CD4-positive, alpha-beta T cell treated with Interleukin-17A for 1 hour (primary cell): ENCODE measurements at regions not wholly inside any gene's neighbourhood (a gene's known extent, or its start where the extent isn't known, plus 50 kb on each side); places are given as distances from the start of the nearest gene placed in this dataset.

Experiments used
- DNase-seq: peaks from one replicate; pipeline ENCODE4 v3.0.0-alpha.2; 2020

DNA sequence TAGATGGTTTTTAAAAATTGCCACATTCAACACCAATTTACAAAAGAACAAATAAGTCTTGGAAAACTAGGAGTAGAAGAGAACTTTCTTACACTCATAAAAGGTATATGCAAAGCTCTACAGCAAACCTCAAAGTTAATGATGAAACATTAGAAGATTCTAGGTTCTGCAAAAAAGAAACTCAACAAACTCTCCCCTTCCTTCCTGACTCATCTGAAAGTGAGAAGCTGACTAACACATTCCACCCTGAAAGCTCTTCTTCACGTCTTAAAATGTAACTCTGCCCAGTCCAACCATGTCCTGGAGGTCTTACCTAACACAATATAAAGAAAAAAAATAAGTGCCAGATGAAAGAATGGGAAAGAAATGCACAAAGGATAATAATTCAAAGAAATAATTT, 218.9 kb upstream of the ISX start:
- no peak for DNase-seq

- no peak for DNase-seq
Measured at GRCh38 chr22:34849965-34850364, 216.0 kb upstream of the ISX start.

GRCh38 chr22:34851918-34852662, 213.9 kb upstream of the ISX start:
- no peak for DNase-seq

DNA sequence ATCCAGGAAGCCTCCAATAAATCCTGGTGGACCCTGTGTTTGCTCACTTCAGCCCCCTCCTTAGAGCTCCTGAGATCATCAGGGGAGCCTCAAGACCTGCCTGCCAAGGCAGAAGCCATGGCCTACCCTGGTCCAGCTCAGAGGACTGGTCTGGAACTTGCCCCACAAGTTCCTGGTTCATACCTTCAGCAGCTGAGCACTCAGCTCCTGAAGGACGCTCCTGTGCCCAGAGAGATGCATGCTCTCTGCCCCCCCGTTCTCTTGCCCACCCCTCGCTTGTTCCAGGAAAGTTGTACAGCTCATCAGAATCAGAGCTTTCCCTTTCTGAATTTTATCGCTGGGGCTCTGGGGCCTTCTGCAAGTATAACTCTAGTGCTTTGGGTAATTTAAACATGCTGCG, 210.5 kb upstream of the ISX start:
- DNase-seq, result no peak

DNA sequence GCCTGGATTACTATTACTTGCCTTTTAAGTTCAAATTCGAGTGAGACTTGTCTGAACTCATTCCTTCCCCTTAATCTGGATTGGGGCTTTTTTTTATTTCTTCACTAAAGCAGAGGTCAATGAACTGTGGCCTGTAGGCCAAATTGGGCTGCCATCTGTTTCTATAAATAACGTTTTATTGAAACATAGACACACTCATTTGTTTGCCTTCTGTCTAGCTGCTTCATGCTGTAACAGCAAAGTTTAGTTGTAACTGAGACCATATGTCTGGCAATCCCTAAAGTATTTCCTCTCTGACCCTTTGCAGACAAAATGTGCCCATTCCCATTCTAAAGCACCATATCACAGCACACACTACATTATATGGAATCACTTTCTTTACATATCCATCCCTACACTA, 207.9 kb upstream of the ISX start:
- no peak for DNase-seq

DNA sequence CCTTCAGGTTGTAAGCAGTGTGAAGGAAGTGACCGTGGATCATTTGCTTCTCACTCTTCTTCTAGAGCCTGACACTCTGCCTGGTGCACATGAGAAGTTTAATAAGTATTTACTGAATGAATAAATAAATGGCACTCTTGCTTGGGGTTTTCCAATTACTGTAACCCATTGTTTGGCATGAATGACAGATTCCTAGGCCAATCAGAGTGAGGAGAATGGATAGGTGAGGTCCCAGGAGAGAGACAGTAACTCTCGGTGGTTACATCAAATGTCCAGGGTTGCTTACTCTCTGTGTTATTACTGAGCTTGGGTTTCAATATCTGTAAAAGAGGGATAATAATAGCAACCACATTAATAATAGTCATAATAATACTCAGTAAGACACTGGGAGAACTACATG, 204.2 kb upstream of the ISX start:
- DNase-seq, result no peak

GRCh38 chr22:34866081-34866480, 199.9 kb upstream of the ISX start:
- DNase-seq, result no peak

DNA sequence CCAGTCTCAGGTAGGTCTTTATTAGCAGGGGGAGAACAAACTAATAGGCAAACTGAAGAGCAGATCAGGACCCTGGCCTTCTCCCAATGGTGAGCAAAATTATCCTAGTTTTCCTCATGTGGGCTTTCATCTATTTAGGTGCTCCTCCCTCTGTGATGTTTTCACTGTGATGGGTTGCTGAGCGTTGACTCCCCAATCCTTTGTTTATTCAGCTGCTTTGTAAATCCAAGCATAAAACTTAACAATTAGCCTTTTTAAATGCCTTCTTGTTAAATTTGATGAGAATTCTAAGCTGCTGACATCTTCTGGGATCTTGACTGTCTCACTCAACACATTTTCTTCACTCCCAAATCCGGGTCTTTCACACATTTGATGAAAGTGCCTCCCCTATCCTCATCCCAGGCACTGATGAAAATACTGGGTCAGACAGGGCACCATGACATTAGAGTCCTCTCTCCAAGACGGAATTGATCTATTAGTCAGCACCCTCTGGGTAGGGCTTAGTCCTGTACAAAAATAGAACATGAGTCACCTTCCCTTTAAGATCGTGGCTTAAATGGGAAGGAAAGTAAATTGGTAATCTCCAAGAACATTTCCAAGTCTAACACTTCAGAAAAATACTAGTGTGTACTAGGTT, 199.3 kb upstream of the ISX start:
- no peak for DNase-seq

DNA sequence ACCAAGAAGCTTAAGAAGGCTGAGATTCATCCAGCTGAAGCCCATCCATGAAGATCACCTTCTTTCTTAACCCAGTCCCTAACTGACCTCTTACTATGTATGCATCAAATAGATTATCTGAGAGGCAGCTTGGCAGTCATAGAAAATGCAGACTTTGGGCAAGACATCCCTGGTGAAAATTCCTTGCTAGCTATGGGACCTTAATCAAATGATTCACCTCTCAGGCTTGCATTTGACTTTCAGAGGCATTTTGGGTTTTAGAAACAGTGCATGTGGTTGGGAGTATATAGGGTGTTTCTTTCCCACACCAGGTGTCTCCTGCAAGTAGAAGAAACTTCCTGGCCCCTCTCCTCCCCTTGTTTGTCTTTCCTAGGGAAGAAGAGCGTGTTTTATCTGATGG, 188.5 kb upstream of the ISX start:
- no peak for DNase-seq

GRCh38 chr22:34878171-34878570, 187.8 kb upstream of the ISX start:
- DNase-seq, result no peak

DNA sequence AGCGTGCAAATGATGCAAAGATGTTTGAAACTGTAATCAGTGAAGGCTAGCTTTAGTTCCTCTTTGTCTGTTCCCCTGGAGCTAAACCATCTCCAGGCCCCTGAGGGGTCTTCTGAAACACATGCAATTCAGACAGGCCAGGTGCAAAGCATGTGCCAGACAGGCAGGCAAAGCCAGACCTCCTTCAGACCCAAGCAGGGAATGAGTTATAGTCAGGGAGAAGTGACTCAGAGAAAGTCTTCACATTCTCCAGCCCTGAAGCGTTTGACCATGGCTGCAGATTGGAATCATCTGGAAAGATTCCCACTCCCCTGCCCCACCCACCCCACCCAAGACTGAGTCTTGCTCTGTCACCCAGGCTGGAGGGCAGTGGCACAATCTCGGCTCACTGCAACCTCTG, 187.0 kb upstream of the ISX start:
- no peak for DNase-seq

GRCh38 chr22:34880662-34881061, 185.3 kb upstream of the ISX start:
- no peak for DNase-seq

DNA sequence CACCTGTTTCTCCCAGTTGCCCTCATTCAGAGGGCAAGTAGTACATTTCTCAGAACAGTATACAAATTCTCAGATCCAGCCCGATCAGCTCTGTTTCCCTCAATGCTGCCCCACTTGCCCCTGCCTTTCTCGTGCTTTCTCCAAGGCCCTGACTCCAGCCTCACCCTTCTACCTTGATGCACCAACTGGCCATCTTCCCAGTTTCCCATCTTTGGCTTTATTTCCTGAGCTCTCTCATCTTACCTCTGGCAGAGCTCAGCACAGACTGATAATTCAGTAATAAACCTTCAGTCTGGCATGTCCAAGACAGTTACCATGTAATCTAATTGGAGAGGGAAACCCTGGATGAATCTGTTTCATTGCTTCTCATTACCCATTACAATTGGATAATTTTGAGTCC, 184.5 kb upstream of the ISX start:
- no peak for DNase-seq

DNA sequence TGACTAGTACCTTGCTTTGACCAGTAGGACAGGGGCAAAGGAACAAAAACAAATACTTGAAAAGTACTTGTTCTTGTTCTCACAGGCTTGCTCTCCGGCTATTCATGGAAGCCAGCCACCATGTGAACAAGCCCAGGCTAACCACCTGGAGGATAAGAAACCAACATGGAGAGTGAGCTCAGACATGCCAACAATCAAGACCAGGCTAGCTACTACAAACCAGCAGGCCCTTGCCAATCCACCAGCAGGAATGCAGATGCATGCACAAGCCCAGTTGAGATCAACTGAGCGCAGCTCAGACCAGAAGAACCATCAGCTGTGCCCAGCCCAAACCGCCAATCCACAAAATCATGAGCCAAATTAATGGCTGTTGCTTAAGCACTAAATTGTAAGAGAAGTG, 180.1 kb upstream of the ISX start:
- DNase-seq, result no peak

GRCh38 chr22:34886391-34886790, 179.6 kb upstream of the ISX start:
- no peak for DNase-seq

- DNase-seq, result no peak
Measured at GRCh38 chr22:34886812-34887211, 179.1 kb upstream of the ISX start.

- no peak for DNase-seq
Measured at GRCh38 chr22:34897126-34897525, 168.8 kb upstream of the ISX start.

- DNase-seq, result no peak
Measured at GRCh38 chr22:34902335-34902734, 163.6 kb upstream of the ISX start.

DNA sequence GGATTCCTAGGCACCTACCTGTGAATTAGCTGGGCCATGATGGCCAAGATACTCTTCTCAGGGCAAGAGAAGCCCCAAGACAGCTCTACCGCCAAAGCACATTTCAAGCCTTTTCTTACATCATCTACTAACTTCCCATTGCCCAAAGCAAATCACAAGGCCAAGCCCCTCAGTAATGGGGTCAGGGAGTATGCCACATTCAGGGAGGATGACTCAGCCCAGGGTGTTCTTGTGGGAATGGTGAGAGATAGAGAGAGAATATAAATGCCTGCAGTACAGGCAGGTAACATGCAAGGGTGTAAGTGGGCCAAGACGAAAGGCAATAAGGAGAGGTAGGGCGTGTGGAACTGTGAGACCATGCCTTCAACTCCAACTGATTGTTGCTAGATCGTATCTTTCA, 162.5 kb upstream of the ISX start:
- no peak for DNase-seq

- DNase-seq, result no peak
Measured at GRCh38 chr22:34904486-34904885, 161.5 kb upstream of the ISX start.

- DNase-seq, result no peak
Measured at GRCh38 chr22:34913826-34914225, 152.1 kb upstream of the ISX start.

DNA sequence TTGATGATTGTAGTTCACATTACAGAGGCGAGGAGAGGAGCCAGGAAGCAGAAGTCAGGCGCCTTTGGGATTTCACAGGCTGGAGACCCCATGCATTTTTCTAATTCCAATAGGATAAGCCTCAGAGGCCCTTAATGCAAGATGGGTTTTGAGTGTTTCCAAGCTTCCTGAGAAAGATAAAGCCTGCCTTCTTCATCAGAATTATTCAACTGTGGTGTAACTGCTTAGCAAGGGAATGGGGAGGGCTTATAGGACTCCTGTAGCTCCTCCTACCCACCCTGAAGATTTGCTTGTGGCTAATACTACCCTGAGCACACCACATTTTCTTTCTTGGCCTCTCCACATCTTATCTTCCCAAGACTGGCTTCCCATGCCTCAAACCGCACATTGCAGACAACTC, 151.1 kb upstream of the ISX start:
- DNase-seq, result no peak

- no peak for DNase-seq
Measured at GRCh38 chr22:34917239-34917638, 148.7 kb upstream of the ISX start.

DNA sequence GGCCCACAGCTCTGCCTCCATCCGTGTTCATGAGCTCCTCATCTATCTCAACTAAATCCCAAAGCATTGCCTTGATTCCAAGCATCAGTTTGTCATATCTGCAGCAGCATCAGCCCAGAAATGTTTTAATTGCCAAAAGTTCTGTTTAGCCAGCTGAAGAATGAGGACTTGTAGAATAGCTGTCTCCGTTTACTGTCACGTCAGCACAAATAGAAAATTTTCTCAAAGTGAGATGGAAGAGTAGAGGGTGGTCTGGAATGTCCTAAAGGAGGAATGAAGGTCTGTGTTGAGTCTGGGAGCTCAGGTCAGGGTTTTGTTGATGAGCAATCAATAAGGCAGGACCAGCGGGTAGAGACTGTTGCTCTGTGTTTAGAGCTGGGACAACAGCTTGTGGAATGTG, 134.9 kb upstream of the ISX start:
- DNase-seq, result no peak

- no peak for DNase-seq
Measured at GRCh38 chr22:34934261-34934660, 131.7 kb upstream of the ISX start.
